GM06990 (cell line): ENCODE measurements at regions not wholly inside any gene's neighbourhood (a gene's known extent, or its start where the extent isn't known, plus 50 kb on each side); places are given as distances from the start of the nearest gene placed in this dataset.

Experiments used
- DNase-seq: peaks from one replicate; pipeline ENCODE4 v3.0.0-alpha.2; 2011; ENCODE audit not compliant: insufficient read length; ENCODE audit errors: extremely low read depth
- H3K27me3 ChIP-seq: replicated peaks from 2 replicates; pipeline ENCODE4 v1.6.0; 2011; ENCODE audit warnings: low read length; ENCODE audit not compliant: control insufficient read depth, insufficient read depth
- H3K36me3 ChIP-seq: 2 replicates; pipeline ENCODE4 v1.5.1; 2011; ENCODE audit warnings: low read length; ENCODE audit not compliant: control insufficient read depth, insufficient read depth
- H3K4me3 ChIP-seq: replicated peaks from 2 replicates; pipeline ENCODE4 v1.5.1; 2011; ENCODE audit warnings: low read depth, mild to moderate bottlenecking, control low read depth, low read length
- CTCF ChIP-seq: IDR thresholded peaks from 2 replicates; pipeline ENCODE4 v1.5.1; 2011; ENCODE audit warnings: low read length, control low read depth, mild to moderate bottlenecking, inconsistent platforms; ENCODE audit not compliant: insufficient read depth, poor library complexity, severe bottlenecking

GRCh38 chr2:19137433-19137832, 221.0 kb downstream of the OSR1 start:
- no peaks in the 10 kb centered on the region for H3K27me3 ChIP-seq
- H3K36me3 ChIP-seq = no peaks in the 10 kb centered on the region
- H3K4me3 ChIP-seq = no peak overlapping the region
- no peak for TF ChIP-seq CTCF
- DNase-seq = no peak

GRCh38 chr2:19132967-19133366, 225.5 kb downstream of the OSR1 start:
- no peak for TF ChIP-seq CTCF
- no peak for DNase-seq
- H3K4me3 ChIP-seq = no peak overlapping the region
- no peaks in the 10 kb centered on the region for H3K27me3 ChIP-seq
- no peaks in the 10 kb centered on the region for H3K36me3 ChIP-seq

- Histone ChIP-seq H3K36me3 (no peaks in the 10 kb centered on the region), H3K4me3 (no peak overlapping the region), H3K27me3 (no peaks in the 10 kb centered on the region)
- TF ChIP-seq CTCF = no peak
- no peak for DNase-seq
Observed at GRCh38 chr2:19131871-19132270, 226.6 kb downstream of the OSR1 start.

GRCh38 chr2:19128148-19128547, 230.3 kb downstream of the OSR1 start:
- TF ChIP-seq CTCF = no peak
- Histone ChIP-seq H3K4me3 (no peak overlapping the region), H3K36me3 (no peaks in the 10 kb centered on the region), H3K27me3 (no peaks in the 10 kb centered on the region)
- DNase-seq = no peak

GRCh38 chr2:19127616-19128015, 230.8 kb downstream of the OSR1 start:
- Histone ChIP-seq H3K4me3 (no peak overlapping the region), H3K27me3 (no peaks in the 10 kb centered on the region), H3K36me3 (no peaks in the 10 kb centered on the region)
- TF ChIP-seq CTCF = no peak
- no peak for DNase-seq

- no peak for DNase-seq
- no peaks in the 10 kb centered on the region for H3K27me3 ChIP-seq
- no peaks in the 10 kb centered on the region for H3K36me3 ChIP-seq
- no peak overlapping the region for H3K4me3 ChIP-seq
- no peak for TF ChIP-seq CTCF
Observed at GRCh38 chr2:19125901-19126680, 232.3 kb downstream of the OSR1 start.
